KOPT-K1 (cell line): ENCODE measurements at regions not wholly inside any gene's neighbourhood (a gene's known extent, or its start where the extent isn't known, plus 50 kb on each side); places are given as distances from the start of the nearest gene placed in this dataset.

Source experiments
- H3K27ac ChIP-seq: fragments of 200-600 bp; sonication (generic); 2 replicates; pipeline ENCODE4 v1.5.1; 2016; ENCODE audit warnings: antibody characterized with exemption, mild to moderate bottlenecking, low read depth, low read length; ENCODE audit not compliant: poor library complexity, severe bottlenecking
- H3K36me3 ChIP-seq: fragments of 200-600 bp; sonication (generic); 2 replicates; pipeline ENCODE4 v1.5.1; 2017; ENCODE audit warnings: antibody characterized with exemption, mild to moderate bottlenecking, low read length, moderate library complexity; ENCODE audit not compliant: insufficient read depth
- H3K9me3 ChIP-seq: fragments of 200-600 bp; sonication (generic); 2 replicates; pipeline ENCODE4 v1.5.1; 2017; ENCODE audit warnings: antibody characterized with exemption, low read length, mild to moderate bottlenecking; ENCODE audit not compliant: insufficient read depth, poor library complexity, severe bottlenecking

- H3K27ac ChIP-seq: no peak overlapping the region
- H3K36me3 ChIP-seq: no peaks in the 10 kb centered on the region
- no peaks in the 10 kb centered on the region for H3K9me3 ChIP-seq
Observed at GRCh38 chr4:23269566-23269965, 576.8 kb downstream of the GBA3 start.

- H3K9me3 ChIP-seq: no peaks in the 10 kb centered on the region
- no peak overlapping the region for H3K27ac ChIP-seq
- H3K36me3 ChIP-seq: no peaks in the 10 kb centered on the region
Observed at GRCh38 chr4:23268072-23268771, 575.5 kb downstream of the GBA3 start.

DNA sequence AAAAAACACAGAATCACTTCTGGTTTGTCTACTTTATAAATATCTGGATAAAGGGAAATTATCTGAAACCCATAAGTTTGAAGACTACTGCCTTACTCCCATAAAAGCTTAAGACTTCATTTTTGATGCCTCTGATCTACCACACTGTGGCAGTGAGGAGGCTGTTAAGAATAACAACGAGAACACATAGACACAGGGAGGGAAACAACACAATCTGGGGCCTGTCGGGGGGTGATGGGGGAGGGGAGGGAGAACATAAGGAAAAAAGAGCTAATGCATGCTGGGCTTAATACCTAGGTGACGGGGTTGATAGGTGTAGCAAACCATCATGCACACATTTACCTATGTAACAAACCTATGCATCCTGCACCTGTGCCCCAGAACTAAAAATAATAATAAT, 573.7 kb downstream of the GBA3 start:
- Histone ChIP-seq H3K27ac (no peak overlapping the region), H3K36me3 (no peaks in the 10 kb centered on the region), H3K9me3 (no peaks in the 10 kb centered on the region)

DNA sequence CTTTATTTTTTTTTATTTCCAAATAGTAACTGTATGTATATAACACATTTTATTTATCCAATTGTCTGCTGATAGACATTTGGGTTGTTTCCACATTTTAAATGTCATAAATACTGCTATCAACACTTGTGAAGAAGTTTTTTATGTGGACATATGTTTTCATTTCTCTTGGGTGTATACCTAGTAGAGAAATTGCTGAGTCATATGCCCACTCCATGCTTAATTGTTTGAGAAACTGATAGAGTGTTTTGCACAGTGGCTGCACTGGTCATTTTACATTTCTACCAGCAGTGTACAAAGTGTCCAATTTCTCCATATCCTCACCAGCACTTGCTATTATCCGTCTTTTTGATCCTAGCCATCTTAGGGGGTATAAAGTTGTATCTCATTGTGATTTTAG, 567.8 kb downstream of the GBA3 start:
- Histone ChIP-seq H3K27ac (no peak overlapping the region), H3K36me3 (no peaks in the 10 kb centered on the region), H3K9me3 (no peaks in the 10 kb centered on the region)

DNA sequence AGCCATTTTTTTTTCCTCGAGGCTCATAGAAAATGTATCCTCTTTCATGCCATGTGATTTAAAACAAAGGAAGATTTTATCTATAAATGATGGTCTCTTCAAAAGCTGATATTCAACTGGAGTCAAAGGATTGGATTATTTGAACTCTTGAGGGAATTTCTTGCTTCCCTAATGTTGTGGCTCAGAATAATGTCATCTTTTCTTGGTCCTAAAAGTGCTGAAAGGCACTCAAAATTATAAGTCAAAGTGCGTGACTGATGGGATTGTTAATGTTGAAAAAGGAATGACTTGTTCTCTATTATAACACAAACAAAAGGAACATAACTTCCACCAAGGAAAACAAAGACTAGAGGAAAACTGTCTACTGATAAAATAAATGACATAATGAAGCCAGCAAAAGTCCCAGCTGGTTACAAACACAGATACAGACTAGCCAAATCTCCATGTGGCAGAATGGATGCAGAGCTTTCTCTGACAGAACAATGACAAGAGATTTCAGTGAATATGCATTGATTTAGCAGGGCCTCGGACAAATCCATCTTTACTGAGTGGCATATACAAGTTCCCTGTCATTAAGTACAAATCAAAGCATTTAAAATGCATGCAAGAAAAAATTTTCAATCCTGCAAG, 552.6 kb downstream of the GBA3 start:
- Histone ChIP-seq H3K9me3 (no peaks in the 10 kb centered on the region), H3K27ac (no peak overlapping the region), H3K36me3 (no peaks in the 10 kb centered on the region)

DNA sequence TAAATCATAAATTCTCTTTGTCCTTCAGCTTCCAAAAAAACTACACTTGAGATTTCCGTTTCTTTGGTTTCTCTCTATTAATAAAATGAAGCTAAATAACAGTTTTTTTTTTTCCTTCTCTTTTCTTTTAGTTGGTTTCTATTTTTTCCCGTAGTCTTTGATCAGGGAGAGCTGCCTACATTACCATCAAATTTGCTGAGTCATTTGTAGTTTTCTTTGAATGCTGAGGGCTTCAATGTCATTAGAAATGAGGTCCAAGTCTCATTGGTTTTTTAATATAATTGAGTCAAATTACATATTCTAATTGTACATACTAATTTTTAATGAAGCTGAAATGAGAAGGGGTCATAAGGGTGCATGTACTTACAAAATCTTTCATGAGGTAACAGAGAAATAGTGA, 550.2 kb downstream of the GBA3 start:
- Histone ChIP-seq H3K27ac (no peak overlapping the region), H3K36me3 (no peaks in the 10 kb centered on the region), H3K9me3 (no peaks in the 10 kb centered on the region)

- H3K27ac ChIP-seq: no peak overlapping the region
- no peaks in the 10 kb centered on the region for H3K36me3 ChIP-seq
- no peaks in the 10 kb centered on the region for H3K9me3 ChIP-seq
Observed at GRCh38 chr4:23241408-23241807, 548.7 kb downstream of the GBA3 start.

DNA sequence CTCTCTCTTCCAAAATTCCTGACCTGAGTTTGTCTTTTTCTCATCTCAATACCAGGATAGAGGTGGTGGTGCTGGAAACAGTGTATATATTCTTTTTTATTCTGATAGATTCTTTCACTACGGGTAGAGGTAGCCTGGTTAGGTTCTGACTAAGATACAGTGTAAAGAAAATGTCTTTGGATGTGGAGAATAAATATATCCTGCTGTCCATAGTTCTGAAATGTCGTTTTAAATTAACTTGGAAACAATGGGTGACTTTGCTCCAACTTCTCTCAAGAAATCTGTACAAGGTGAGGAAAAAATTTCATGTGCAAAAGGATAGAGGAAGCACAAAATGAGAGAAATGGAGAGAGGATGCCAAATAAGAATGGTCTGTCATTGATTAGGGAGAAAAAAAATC, 546.1 kb downstream of the GBA3 start:
- Histone ChIP-seq H3K36me3 (no peaks in the 10 kb centered on the region), H3K27ac (no peak overlapping the region), H3K9me3 (no peaks in the 10 kb centered on the region)

DNA sequence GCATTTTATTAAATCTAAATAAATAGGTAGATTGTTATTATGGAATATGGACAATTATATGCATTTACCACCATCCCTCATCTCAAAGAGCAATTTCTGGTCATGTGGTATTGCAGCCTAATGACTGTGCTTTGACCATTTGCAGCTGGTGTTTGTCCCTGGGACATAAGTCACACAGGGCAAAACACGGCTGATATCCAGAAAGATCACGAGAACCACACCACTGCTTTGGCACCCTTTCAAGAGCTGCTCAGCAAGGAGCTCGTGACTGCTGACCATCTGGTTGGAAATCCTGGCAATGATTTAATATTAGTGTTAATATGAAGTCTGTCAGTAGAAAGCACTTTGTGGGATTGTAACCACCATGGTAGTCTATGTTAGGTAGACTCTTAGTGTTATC, 545.0 kb downstream of the GBA3 start:
- Histone ChIP-seq H3K9me3 (no peaks in the 10 kb centered on the region), H3K36me3 (no peaks in the 10 kb centered on the region), H3K27ac (no peak overlapping the region)

- Histone ChIP-seq H3K9me3 (no peaks in the 10 kb centered on the region), H3K36me3 (no peaks in the 10 kb centered on the region), H3K27ac (no peak overlapping the region)
Observed at GRCh38 chr4:23235628-23236390, 543.1 kb downstream of the GBA3 start.

DNA sequence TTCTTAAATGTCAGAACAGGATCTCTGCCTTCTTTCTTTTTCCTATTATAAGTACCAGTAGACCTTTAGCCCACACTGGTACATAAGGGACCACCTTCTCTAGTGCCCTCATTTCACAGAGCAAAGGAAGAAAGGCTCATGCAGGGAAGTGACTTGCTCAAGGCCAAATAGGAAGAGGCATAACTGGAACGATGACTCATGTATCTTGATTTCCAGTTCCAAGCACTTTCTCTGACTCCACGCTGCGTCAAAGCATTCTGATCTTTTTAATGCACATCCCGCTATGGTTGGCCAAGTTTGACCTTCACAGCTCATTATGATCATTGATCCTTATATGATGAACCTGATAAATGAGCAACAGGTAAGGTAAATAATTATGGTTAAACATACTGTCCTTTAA, 542.0 kb downstream of the GBA3 start:
- no peaks in the 10 kb centered on the region for H3K9me3 ChIP-seq
- H3K27ac ChIP-seq: no peak overlapping the region
- no peaks in the 10 kb centered on the region for H3K36me3 ChIP-seq

DNA sequence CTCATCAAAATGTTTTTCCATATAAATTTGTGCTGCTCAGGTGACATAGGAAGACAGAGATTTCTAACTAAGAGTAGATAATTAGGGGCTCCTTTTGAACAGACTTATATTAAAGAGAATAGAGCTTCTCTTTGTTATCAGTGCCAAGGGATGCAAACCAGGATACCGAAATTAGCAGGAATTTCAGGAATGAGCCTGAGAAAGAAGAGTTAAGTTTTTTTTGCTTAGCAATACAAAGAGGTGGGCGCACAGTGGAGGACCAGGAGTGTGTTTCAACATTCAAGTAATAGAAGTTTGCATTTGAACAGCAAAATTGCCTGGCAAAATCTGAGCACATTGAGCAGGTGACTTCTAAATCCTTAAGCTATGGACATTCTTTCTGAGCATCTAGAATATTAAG, 541.3 kb downstream of the GBA3 start:
- Histone ChIP-seq H3K36me3 (no peaks in the 10 kb centered on the region), H3K9me3 (no peaks in the 10 kb centered on the region), H3K27ac (no peak overlapping the region)

- H3K27ac ChIP-seq: no peak overlapping the region
- no peaks in the 10 kb centered on the region for H3K36me3 ChIP-seq
- H3K9me3 ChIP-seq: no peaks in the 10 kb centered on the region
Observed at GRCh38 chr4:23233596-23233995, 540.9 kb downstream of the GBA3 start.

- Histone ChIP-seq H3K27ac (no peak overlapping the region), H3K9me3 (no peaks in the 10 kb centered on the region), H3K36me3 (no peaks in the 10 kb centered on the region)
Observed at GRCh38 chr4:23232987-23233386, 540.2 kb downstream of the GBA3 start.

DNA sequence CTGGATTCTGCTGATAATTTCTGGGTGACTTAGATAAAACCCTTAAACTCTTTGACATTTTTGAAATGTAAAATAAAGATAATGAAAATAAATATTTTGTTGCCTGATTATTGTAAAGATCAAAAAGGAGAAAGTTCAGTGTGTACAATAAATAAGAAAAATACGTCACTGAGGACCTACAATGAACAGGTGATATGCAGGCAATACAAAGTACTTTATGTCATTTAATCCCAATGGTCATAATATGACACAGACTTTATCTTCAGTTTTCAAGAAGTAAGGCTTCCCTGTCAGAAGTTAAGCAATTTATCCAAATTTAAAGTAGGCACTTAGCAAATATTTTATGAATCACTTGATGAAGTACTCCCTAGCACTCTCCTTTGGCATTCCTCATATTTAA, 532.8 kb downstream of the GBA3 start:
- no peak overlapping the region for H3K27ac ChIP-seq
- H3K9me3 ChIP-seq: no peaks in the 10 kb centered on the region
- no peaks in the 10 kb centered on the region for H3K36me3 ChIP-seq
